ENCODE measurements at regions not wholly inside any gene's neighbourhood (a gene's known extent, or its start where the extent isn't known, plus 50 kb on each side); places are given as distances from the start of the nearest gene placed in this dataset.

- Histone ChIP-seq H3K9me2 (replicated peaks; ENCODE audit: control insufficient read depth, low read length) (no peaks in the 10 kb centered on the region; the same call in 1 of the 2 replicates), H3K4me2 (ENCODE audit: low read length) (no peak overlapping the region), H3K36me3 (ENCODE audit: control insufficient read depth, low read length) (no peaks in the 10 kb centered on the region), H3K27me3 (ENCODE audit: control insufficient read depth, low read length) (no peaks in the 10 kb centered on the region), H3F3A (ENCODE audit: control insufficient read depth, insufficient read depth) (no peaks in the 10 kb centered on the region), H3K4me3 (ENCODE audit: low read length) (no peak overlapping the region), H3K9me3 (ENCODE audit: control insufficient read depth, insufficient read depth, low read length) (no peaks in the 10 kb centered on the region), H4K20me1 (ENCODE audit: control insufficient read depth, insufficient read depth, low read depth, low read length) (no peaks in the 10 kb centered on the region), H3K4me1 (ENCODE audit: control insufficient read depth, low read length) (no peaks in the 10 kb centered on the region), H3K79me2 (ENCODE audit: control insufficient read depth, low read length) (no peaks in the 10 kb centered on the region), H3K27ac (ENCODE audit: low read depth, low read length) (no peak overlapping the region)
- no peak for TF ChIP-seq CTCF (IDR thresholded peaks at IDR 0.05; ENCODE audit: low read depth, low read length, poor library complexity, severe bottlenecking)
Measured at GRCh38 chr9:22913518-22913917, 466.9 kb downstream of the DMRTA1 start.

GRCh38 chr9:22916148-22916547 lies 469.5 kb downstream of the DMRTA1 start:
- Histone ChIP-seq H3K9me2 (replicated peaks; ENCODE audit: control insufficient read depth, low read length) (no peaks in the 10 kb centered on the region), H3K4me2 (ENCODE audit: low read length) (no peak overlapping the region), H3K4me1 (ENCODE audit: control insufficient read depth, low read length) (no peaks in the 10 kb centered on the region), H3K36me3 (ENCODE audit: control insufficient read depth, low read length) (no peaks in the 10 kb centered on the region), H3K27ac (ENCODE audit: low read depth, low read length) (no peak overlapping the region), H4K20me1 (ENCODE audit: control insufficient read depth, insufficient read depth, low read depth, low read length) (no peaks in the 10 kb centered on the region), H3K9me3 (ENCODE audit: control insufficient read depth, insufficient read depth, low read length) (no peaks in the 10 kb centered on the region), H3F3A (ENCODE audit: control insufficient read depth, insufficient read depth) (no peaks in the 10 kb centered on the region), H3K4me3 (ENCODE audit: low read length) (no peak overlapping the region), H3K79me2 (ENCODE audit: control insufficient read depth, low read length) (no peaks in the 10 kb centered on the region), H3K27me3 (ENCODE audit: control insufficient read depth, low read length) (no peaks in the 10 kb centered on the region)
- TF ChIP-seq CTCF (IDR thresholded peaks at IDR 0.05; ENCODE audit: low read depth, low read length, poor library complexity, severe bottlenecking): no peak
- TF ChIP-seq EZH2phosphoT487 (IDR thresholded peaks at IDR 0.05; ENCODE audit: borderline replicate concordance, low read length): no peak

- Histone ChIP-seq H3K36me3 (ENCODE audit: control insufficient read depth, low read length) (no peaks in the 10 kb centered on the region), H3K9me3 (ENCODE audit: control insufficient read depth, insufficient read depth, low read length) (no peaks in the 10 kb centered on the region), H3K27ac (ENCODE audit: low read depth, low read length) (no peak overlapping the region), H3K4me1 (ENCODE audit: control insufficient read depth, low read length) (no peaks in the 10 kb centered on the region), H3F3A (ENCODE audit: control insufficient read depth, insufficient read depth) (no peaks in the 10 kb centered on the region), H4K20me1 (ENCODE audit: control insufficient read depth, insufficient read depth, low read depth, low read length) (no peaks in the 10 kb centered on the region), H3K4me2 (ENCODE audit: low read length) (no peak overlapping the region), H3K4me3 (ENCODE audit: low read length) (no peak overlapping the region), H3K27me3 (ENCODE audit: control insufficient read depth, low read length) (no peaks in the 10 kb centered on the region), H3K79me2 (ENCODE audit: control insufficient read depth, low read length) (no peaks in the 10 kb centered on the region), H3K9me2 (replicated peaks; ENCODE audit: control insufficient read depth, low read length) (no peaks in the 10 kb centered on the region)
- no peak for TF ChIP-seq CTCF (IDR thresholded peaks at IDR 0.05; ENCODE audit: low read depth, low read length, poor library complexity, severe bottlenecking)
- TF ChIP-seq EZH2phosphoT487 (IDR thresholded peaks at IDR 0.05; ENCODE audit: borderline replicate concordance, low read length): no peak
Measured at GRCh38 chr9:22919423-22919822, 472.8 kb downstream of the DMRTA1 start.

- no peak overlapping the region for H3K27ac ChIP-seq (ENCODE audit: low read depth, low read length)
- H3K9me3 ChIP-seq (ENCODE audit: control insufficient read depth, insufficient read depth, low read length): no peaks in the 10 kb centered on the region
- H4K20me1 ChIP-seq (ENCODE audit: control insufficient read depth, insufficient read depth, low read depth, low read length): no peaks in the 10 kb centered on the region
- H3K4me1 ChIP-seq (ENCODE audit: control insufficient read depth, low read length): no peaks in the 10 kb centered on the region
- no peaks in the 10 kb centered on the region for H3K36me3 ChIP-seq (ENCODE audit: control insufficient read depth, low read length)
- H3K27me3 ChIP-seq (ENCODE audit: control insufficient read depth, low read length): no peaks in the 10 kb centered on the region
- no peaks in the 10 kb centered on the region for H3K79me2 ChIP-seq (ENCODE audit: control insufficient read depth, low read length)
- no peak overlapping the region for H3K4me2 ChIP-seq (ENCODE audit: low read length)
- H3K4me3 ChIP-seq (ENCODE audit: low read length): no peak overlapping the region
- TF ChIP-seq CTCF (IDR thresholded peaks at IDR 0.05; ENCODE audit: low read depth, low read length, poor library complexity, severe bottlenecking) (no peak), EZH2phosphoT487 (IDR thresholded peaks at IDR 0.05; ENCODE audit: borderline replicate concordance, low read length) (no peak)
- H3K9me2 ChIP-seq (replicated peaks; ENCODE audit: control insufficient read depth, low read length): no peaks in the 10 kb centered on the region
- no peaks in the 10 kb centered on the region for H3F3A ChIP-seq (ENCODE audit: control insufficient read depth, insufficient read depth)
Measured at GRCh38 chr9:22921742-22922141, 475.1 kb downstream of the DMRTA1 start.

All from DOHH2 (cell line).